Hypothalamus (tissue), 51 donors: ENCODE measurements at regions not wholly inside any gene's neighbourhood (a gene's known extent, or its start where the extent isn't known, plus 50 kb on each side); places are given as distances from the start of the nearest gene placed in this dataset.

Experiments
- DNase-seq, 51 donors: peaks; one replicate each; lab custom pipeline; 2025; lab: John Stamatoyannopoulos, UW

GRCh38 chr7:114755856-114756255 lies 166.0 kb upstream of the MDFIC start:
- no peak for DNase-seq

- DNase-seq, result no peak
These were observed 163.2 kb upstream of the MDFIC start for GRCh38 chr7:114758661-114759227.

GRCh38 chr7:114759347-114760062 lies 162.4 kb upstream of the MDFIC start:
- peak in 1 of 51 donors; percentile 4 for DNase-seq

GRCh38 chr7:114760477-114760876 lies 161.4 kb upstream of the MDFIC start:
- DNase-seq, result no peak

GRCh38 chr7:114761973-114762372 lies 159.9 kb upstream of the MDFIC start:
- no peak for DNase-seq

- DNase-seq, result no peak
These were observed 156.4 kb upstream of the MDFIC start for GRCh38 chr7:114765331-114766040.

GRCh38 chr7:114766041-114766356 lies 155.9 kb upstream of the MDFIC start:
- no peak for DNase-seq

GRCh38 chr7:114777288-114777687 lies 144.6 kb upstream of the MDFIC start:
- no peak for DNase-seq

- no peak for DNase-seq
These were observed 138.4 kb upstream of the MDFIC start for GRCh38 chr7:114783508-114783907.

- no peak for DNase-seq
These were observed 137.7 kb upstream of the MDFIC start for GRCh38 chr7:114784177-114784576.

GRCh38 chr7:114784746-114785145 lies 137.1 kb upstream of the MDFIC start:
- peak in 3 of 51 donors; percentile 0 to 8 (median 1) for DNase-seq

GRCh38 chr7:114785496-114785895 lies 136.4 kb upstream of the MDFIC start:
- DNase-seq, result no peak

- DNase-seq, result no peak
These were observed 135.4 kb upstream of the MDFIC start for GRCh38 chr7:114786455-114786854.

- DNase-seq, result no peak
These were observed 134.3 kb upstream of the MDFIC start for GRCh38 chr7:114787556-114787955.

- no peak for DNase-seq
These were observed 133.2 kb upstream of the MDFIC start for GRCh38 chr7:114788706-114789105.

- DNase-seq, result no peak
These were observed 132.7 kb upstream of the MDFIC start for GRCh38 chr7:114789161-114789560.

- no peak for DNase-seq
These were observed 132.0 kb upstream of the MDFIC start for GRCh38 chr7:114789871-114790311.

GRCh38 chr7:114790521-114790920 lies 131.4 kb upstream of the MDFIC start:
- DNase-seq, result no peak

- DNase-seq, result no peak
These were observed 130.1 kb upstream of the MDFIC start for GRCh38 chr7:114791771-114792170.

- no peak for DNase-seq
These were observed 128.6 kb upstream of the MDFIC start for GRCh38 chr7:114793155-114793845.

GRCh38 chr7:114795475-114795874 lies 126.4 kb upstream of the MDFIC start:
- DNase-seq, result no peak
